Right lobe of liver (tissue), 6 donors: ENCODE measurements at regions not wholly inside any gene's neighbourhood (a gene's known extent, or its start where the extent isn't known, plus 50 kb on each side); places are given as distances from the start of the nearest gene placed in this dataset.

Experiments used
- ATAC-seq, 4 donors: fragments of 200-7000 bp; cut with Tn5 transposase; one replicate each; pipeline ENCODE4 v1.9.1; 2020; ENCODE audit warnings: mild to moderate bottlenecking in 4 of 4, moderate library complexity in 4 of 4
- DNase-seq, 3 donors: peaks; one replicate each; pipeline ENCODE4 v3.0.0-alpha.2; 2020
- H3K27ac ChIP-seq, 3 donors: fragments of 200-600 bp; one replicate each; pipeline ENCODE4 v1.8.0; 2022
- H3K27me3 ChIP-seq, 2 donors: fragments of 200-600 bp; one replicate each; pipeline ENCODE4 v1.8.0; 2022
- H3K36me3 ChIP-seq, 4 donors: fragments of 200-600 bp; sonication (generic) in 1 of 4; one replicate each; pipeline versions ENCODE4 v1.5.1 to v1.8.0; 2017 to 2022; ENCODE audit warnings: control low read depth in 1 of 4
- H3K4me1 ChIP-seq, 4 donors: fragments of 200-600 bp; sonication (generic) in 1 of 4; one replicate each; pipeline versions ENCODE4 v1.5.1 to v1.8.0; 2017 to 2022; ENCODE audit warnings: control low read depth in 1 of 4
- H3K4me3 ChIP-seq, 3 donors: fragments of 200-600 bp; one replicate each; pipeline ENCODE4 v1.8.0; 2022
- H3K9me3 ChIP-seq, 4 donors: fragments of 200-600 bp; sonication (generic) in 1 of 4; one replicate each; pipeline versions ENCODE4 v1.5.1 to v1.8.0; 2017 to 2022; ENCODE audit warnings: control low read depth in 1 of 4
- POLR2A ChIP-seq: fragments of 450-650 bp; IDR thresholded peaks from one replicate; pipeline ENCODE4 v1.6.1; 2017; ENCODE audit warnings: antibody characterized with exemption, mild to moderate bottlenecking
- WGBS: methylation state at CpG from one replicate; pipeline ENCODE4 v1.1.6; 2018; ENCODE audit warnings: low coverage, low lambda C conversion rate; ENCODE audit not compliant: insufficient coverage; ENCODE audit errors: missing lambda C conversion rate; 5-methylcytosine and 5-hydroxymethylcytosine counted together
- intact Hi-C, 2 donors: fragments of 100-400 bp; cut with DNase I; formaldehyde crosslinking; loops; one replicate each; pipeline versions ENCODE4 v1.11.2 to v1.14.1; 2022
- TF ChIP-seq, protein P1 (sequence below), 4 donors: fragments of 200-600 bp in 3 of 4; fragments of 450-650 bp in 1 of 4; IDR thresholded peaks; one replicate each; pipeline versions ENCODE4 v1.5.1 to v1.8.0; 2016 to 2022; ENCODE audit warnings: antibody characterized with exemption in 4 of 4, mild to moderate bottlenecking in 2 of 4
- donor health status: DM: no; HTN: yes; CAD: no.
- donor health status: DM: no; HTN: no; CAD: no.
- donor health status: DM: no; HTN: no; CAD: no.
- donor health status: DM: no; HTN: yes; CAD: no.
- donor health status: DM: no; HTN: yes; CAD: no.

DNA sequence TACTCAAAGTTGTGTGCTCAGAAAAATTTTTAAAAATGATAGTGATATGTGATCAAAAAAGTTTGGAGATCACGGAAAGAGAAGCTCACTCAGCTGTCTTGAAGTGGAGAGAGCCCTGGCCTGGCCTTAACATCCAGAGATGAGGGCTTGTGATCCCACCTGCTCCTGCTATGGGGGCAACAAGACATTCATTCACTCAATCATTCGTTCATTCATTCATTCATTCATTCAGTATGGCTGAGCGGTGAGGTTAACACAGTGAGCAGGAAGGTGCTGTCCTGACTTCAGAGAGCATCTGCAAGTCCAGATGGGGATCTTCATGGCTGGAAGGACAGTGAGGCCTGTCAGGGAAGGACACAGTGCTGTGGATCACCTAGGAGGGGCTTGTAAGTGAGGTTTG lies 112.3 kb downstream of the SLC25A47 start:
- Histone ChIP-seq H3K27ac (no peak overlapping the region), H3K4me3 (no peak overlapping the region), H3K36me3 (no peaks in the 10 kb centered on the region), H3K27me3 (no peaks in the 10 kb centered on the region), H3K9me3 (no peaks in the 10 kb centered on the region), H3K4me1 (peaks cover 0 to 15% (median 0%) of the 10 kb centered on the region in 4 donors)
- ATAC-seq (no peak), DNase-seq (no peak)
- no peak for TF ChIP-seq POLR2A
- TF ChIP-seq, protein P1, sequence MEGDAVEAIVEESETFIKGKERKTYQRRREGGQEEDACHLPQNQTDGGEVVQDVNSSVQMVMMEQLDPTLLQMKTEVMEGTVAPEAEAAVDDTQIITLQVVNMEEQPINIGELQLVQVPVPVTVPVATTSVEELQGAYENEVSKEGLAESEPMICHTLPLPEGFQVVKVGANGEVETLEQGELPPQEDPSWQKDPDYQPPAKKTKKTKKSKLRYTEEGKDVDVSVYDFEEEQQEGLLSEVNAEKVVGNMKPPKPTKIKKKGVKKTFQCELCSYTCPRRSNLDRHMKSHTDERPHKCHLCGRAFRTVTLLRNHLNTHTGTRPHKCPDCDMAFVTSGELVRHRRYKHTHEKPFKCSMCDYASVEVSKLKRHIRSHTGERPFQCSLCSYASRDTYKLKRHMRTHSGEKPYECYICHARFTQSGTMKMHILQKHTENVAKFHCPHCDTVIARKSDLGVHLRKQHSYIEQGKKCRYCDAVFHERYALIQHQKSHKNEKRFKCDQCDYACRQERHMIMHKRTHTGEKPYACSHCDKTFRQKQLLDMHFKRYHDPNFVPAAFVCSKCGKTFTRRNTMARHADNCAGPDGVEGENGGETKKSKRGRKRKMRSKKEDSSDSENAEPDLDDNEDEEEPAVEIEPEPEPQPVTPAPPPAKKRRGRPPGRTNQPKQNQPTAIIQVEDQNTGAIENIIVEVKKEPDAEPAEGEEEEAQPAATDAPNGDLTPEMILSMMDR (IDR thresholded peaks at IDR 0.05): no peak
- intact Hi-C loops: loop anchor here in 1 of 2 donors (5.0 kb wide), 1 partner anchor 222 kb away; no protein-coding TSS in a partner anchor
- 67% methylated on average over 3 of the region's 3 CpGs for WGBS

- DNase-seq (peak in 1 of 3 donors; percentile 43), ATAC-seq (no peak)
- no peak overlapping the region for H3K4me3 ChIP-seq
- H3K36me3 ChIP-seq: no peaks in the 10 kb centered on the region
- no peaks in the 10 kb centered on the region for H3K9me3 ChIP-seq
- intact Hi-C loops: loop anchor here in 1 of 2 donors (5.0 kb wide), 1 partner anchor 220 kb away; no protein-coding TSS in a partner anchor
- TF ChIP-seq, protein P1 (IDR thresholded peaks at IDR 0.05): no peak
- no peak for TF ChIP-seq POLR2A
- no peaks in the 10 kb centered on the region for H3K27me3 ChIP-seq
- peaks cover 0 to 17% (median 0%) of the 10 kb centered on the region in 4 donors for H3K4me1 ChIP-seq
- WGBS: 96% methylated on average over 4 of the region's 7 CpGs
- H3K27ac ChIP-seq: no peak overlapping the region
Observed at GRCh38 chr14:100436745-100437406, 113.7 kb downstream of the SLC25A47 start.

GRCh38 chr14:100438271-100438670 lies 115.1 kb downstream of the SLC25A47 start:
- 77% methylated on average over 4 of the region's 5 CpGs for WGBS
- intact Hi-C loops: loop anchor here in 1 of 2 donors (5.0 kb wide), 1 partner anchor 219 kb away; no protein-coding TSS in a partner anchor
- TF ChIP-seq POLR2A: no peak
- TF ChIP-seq, protein P1 (IDR thresholded peaks at IDR 0.05): no peak

DNA sequence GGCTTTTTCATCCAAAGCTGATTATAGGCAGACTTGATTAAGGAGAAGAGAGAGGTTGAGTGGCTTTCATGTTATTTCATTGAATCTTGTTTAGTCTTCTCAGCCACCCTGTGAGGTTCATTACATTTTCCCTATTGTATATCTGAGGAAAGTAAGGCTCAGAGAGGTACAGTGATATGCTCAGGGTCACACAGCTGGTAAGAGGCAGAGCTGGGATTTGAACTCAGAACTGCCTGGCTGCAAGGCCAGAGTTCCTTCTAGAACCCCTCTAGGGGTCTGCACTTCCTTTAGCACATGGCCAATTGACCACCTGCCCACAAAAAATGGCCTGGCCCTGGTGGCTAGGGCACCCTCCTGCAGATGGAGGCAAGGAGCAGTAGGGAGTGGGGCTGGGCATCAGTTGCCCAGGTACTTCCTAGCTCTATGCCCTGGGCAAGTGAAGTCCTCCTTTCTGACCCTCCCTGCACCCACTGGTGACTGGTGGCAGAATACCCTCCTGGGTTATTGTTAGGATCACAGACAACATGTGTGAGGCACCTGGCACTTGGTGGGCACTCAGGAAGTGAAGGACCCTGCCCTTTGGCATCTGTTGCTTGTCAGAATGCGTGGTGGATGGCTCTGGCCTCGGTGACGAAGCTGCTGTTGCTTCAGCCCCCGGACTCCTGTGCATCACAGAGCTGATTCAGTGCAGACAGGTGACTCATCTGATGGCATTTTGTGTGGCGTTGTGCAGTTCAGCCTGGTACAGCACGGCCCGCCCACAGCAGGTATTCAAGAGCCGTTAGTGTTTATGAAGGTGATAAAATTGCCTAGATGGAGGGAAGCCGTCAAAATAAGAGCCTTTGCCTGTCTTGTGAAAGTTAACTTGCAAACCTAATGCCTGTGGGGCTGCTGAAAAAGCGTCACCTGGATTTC lies 115.8 kb downstream of the SLC25A47 start:
- 75% methylated on average over 6 of the region's 10 CpGs for WGBS
- no peaks in the 10 kb centered on the region for H3K9me3 ChIP-seq
- intact Hi-C loops: loop anchor here in 1 of 2 donors (5.0 kb wide), 1 partner anchor 218 kb away; no protein-coding TSS in a partner anchor
- H3K4me1 ChIP-seq: peaks cover 0 to 17% (median 0%) of the 10 kb centered on the region in 4 donors
- DNase-seq (peak; percentile 34 to 37 (median 35)), ATAC-seq (peak in 1 of 4 donors; percentile 40)
- no peaks in the 10 kb centered on the region for H3K36me3 ChIP-seq
- H3K27me3 ChIP-seq: no peaks in the 10 kb centered on the region
- TF ChIP-seq, protein P1 (IDR thresholded peaks at IDR 0.05): no peak
- H3K27ac ChIP-seq: no peak overlapping the region
- H3K4me3 ChIP-seq: no peak overlapping the region

More at GRCh38 chr14:100438271-100438670, 115.1 kb downstream of the SLC25A47 start:
- ATAC-seq: no peak
- H3K4me3 ChIP-seq: no peak overlapping the region
- peaks cover 0 to 17% (median 0%) of the 10 kb centered on the region in 4 donors for H3K4me1 ChIP-seq
- DNase-seq: no peak
- H3K27me3 ChIP-seq: no peaks in the 10 kb centered on the region
- no peak overlapping the region for H3K27ac ChIP-seq
- H3K36me3 ChIP-seq: no peaks in the 10 kb centered on the region
- no peaks in the 10 kb centered on the region for H3K9me3 ChIP-seq
